GM21786 (cell line): ENCODE measurements at regions not wholly inside any gene's neighbourhood (a gene's known extent, or its start where the extent isn't known, plus 50 kb on each side); places are given as distances from the start of the nearest gene placed in this dataset.
A peak's percentile ranks its signal among the peaks of the same experiment; 100 is the strongest.

Source experiments
- ATAC-seq: cut with Tn5 transposase; IDR thresholded peaks from one replicate; pipeline ENCODE4 v1.9.1; 2021; ENCODE audit not compliant: unreplicated experiment

DNA sequence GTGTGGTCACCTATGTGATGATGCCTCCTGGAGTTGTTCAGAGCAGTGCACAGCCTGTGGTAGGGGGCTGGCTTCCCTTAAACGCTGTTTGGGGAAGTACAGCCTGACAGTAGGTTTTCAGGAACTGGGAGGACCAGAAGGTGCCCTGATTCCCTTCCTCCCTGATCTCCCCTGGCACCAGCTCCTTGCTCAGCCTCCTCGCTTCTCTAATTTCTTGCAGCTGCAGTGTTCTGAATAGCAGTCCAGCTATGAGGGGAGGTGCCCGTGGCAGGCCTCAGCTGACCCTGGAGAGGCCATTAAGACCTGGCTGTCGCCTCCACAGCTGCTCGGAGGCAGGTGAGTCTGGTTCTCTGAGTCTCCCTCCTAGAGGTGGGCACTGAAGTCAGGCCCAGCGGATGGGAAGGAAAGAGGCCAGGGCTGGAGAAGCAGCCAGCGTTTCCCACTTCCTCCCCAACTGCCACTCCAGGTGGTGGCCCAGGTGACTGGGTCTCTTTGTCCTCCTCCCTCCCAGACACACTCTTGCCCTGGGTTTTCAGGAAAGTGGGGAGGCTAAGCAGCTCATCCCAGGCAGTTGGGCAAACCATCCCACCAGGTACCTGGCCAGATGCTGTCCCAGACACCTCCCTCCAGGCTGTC, 52.0 kb upstream of the RPL11 start:
- no peak for ATAC-seq

DNA sequence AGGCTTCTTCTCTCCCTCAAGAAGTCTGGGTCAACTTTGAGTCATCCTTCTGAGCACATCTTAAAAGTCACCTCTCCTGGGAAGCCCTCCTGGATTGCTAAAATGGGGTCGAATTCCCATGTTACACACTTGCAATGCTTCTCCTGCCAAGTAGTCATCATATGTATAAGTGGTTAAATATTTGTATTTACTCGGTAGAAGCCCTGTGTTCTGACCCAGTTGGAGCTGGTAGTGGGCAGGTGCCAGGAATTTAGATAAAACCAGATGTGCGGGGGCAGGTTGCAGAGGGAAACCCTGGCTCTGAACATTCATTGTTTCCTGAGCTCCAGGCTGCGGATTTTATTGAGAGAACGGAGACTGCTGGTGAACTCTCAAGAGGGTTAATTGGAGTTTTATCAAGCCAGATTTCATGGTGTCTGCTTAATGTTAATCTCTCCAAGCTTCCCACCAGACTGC, 52.8 kb upstream of the RPL11 start:
- no peak for ATAC-seq

DNA sequence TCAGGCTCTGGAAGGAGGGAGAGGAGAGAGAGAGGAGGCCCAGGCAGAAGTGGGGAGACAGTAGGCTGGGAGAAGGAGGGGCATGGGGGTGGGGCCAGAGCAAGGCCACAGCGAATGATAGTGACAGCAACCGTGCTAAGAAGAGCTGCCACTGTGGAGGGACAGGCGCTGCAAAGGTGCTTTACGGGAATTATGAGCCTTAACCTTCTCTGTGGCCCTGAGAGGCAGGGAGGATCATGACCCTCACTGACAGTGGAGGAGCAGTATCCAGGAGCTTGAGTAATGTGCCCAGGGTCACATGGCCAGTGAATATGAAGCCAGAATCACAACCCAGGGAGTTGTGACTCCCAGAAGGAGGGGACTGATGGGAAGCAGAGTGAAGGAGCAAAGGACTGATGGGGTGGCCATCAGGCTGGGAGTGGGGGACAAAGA, 53.4 kb upstream of the RPL11 start:
- no peak for ATAC-seq

DNA sequence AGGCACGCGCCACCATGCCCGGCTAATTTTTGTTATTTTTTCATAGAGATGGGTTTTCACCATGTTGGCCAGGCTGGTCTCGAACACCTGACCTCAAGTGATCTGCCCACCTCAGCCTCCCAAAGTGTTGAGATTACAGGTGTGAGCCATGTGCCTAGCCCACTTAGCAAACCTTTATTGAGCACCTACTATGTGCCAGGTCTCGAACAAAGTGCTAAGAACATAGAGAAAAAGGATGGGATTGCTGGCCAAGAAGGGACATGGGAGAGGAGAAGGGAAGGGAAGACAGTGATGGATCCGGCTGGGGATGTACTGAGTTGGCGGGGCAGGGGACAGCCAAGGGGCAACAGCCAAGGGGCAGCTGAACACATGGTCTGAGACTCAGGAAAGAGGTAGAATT, 55.6 kb upstream of the RPL11 start:
- ATAC-seq: no peak

DNA sequence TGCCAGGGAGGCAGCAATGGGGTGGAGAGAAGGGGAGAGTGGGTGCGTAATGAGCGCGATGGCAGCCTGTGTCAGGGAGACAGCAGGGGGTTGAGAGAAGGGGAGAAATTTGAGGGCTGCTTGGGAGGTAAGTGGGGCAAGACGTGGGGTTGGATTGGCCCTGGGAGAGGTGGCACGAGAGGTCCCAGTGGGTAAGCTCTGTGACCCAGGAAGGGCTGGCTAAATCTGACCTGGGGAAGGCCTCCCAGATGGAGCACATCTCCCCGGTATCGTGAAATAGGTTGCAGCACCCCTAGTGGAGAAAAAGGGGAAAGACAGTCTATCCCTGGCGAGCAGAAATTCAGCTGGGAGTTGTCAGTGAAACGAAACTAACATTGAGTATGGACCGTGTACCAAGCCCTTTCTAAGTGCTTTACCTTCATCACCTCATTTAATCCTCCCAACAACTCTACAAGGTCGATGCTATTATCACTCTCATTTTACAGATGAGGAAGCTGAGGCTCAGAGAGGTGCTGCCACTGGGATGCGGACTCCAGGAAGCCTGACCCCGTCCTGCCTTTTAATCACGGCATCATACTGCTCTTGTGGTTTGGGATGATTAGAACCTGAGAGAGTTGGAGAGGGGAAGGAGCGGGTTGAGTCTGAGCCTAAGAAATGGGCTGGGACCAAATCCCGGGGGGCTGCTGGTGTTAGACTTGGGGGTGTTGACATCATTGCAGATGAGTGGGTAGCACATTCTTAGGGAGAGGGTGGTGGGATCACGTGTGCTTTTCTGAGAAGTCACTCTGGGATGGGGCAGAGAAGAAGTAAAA, 56.6 kb upstream of the RPL11 start:
- ATAC-seq: no peak

DNA sequence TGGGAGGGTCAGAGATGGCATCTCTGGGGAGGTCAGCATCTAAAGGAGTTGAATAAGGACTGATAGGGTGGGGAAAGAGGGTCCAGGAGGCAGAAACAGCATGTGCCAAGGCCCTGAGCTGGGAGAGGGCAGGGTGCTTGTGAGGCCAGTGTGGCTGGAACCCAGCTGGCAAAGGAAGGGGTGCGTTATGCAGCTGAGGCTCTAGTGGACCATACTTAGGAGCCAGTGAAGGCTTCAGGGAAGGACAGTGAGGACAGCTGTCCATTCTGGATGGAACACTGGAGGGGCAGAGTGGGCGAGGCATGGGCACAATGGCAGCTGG, 57.1 kb upstream of the RPL11 start:
- ATAC-seq: no peak

DNA sequence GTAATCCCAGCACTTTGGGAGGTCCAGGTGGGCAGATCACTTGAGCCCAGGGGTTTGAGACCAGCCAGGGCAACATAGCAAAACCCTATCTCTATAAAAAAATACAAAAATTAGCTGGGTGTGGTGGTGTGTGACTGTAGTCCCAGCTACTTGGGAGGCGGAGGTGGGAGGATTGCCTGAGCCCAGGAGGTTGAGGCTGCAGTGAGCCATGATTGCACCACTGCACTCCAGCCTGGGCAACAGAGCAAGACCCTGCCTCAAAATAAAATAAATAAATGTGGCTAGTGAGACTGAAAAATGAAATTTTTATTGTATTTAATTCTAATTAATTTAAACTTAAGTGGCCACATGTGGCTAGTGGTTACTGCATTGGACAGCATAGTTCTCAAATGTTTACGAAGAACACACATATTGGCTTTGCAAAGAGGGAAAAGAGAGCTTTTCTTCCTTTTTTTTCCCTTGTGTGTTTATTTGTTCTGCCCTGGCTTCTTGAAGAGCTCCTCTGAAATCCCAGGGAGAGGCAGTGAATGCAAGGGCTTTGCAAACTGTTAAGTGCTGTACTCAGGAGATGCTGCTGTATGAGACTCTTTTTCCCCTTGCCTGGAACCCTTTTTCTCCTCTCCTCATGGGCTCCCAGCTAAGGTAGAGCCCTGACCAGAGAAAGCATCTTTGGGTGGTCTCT, 59.0 kb upstream of the RPL11 start:
- no peak for ATAC-seq

DNA sequence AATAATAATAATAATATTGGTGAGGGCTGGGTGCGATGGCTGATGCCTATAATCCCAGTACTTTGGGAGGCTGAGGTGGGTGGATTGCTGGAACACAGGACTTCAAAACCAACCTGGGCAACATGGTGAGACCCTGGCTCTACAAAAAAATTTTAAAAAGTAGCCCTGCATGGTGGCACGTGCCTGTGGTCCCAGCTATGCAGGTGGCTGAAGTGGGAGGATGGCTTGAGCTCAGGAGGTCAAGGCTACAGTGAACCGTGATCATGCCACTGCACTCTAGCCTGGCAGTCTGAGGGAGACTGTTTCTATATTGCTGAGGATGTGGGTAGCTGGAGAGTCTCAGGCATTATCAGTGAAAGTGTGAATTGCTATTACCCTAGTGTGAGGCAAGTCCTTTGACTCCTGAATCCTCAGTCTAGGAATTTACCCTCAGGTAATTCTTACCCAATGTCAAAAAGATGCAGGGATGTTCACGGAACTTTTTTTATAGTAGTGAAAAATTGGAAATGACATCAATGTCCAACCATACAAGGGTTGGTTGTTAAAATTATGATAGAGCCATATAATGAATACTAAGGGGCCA, 61.8 kb upstream of the RPL11 start:
- ATAC-seq: no peak

DNA sequence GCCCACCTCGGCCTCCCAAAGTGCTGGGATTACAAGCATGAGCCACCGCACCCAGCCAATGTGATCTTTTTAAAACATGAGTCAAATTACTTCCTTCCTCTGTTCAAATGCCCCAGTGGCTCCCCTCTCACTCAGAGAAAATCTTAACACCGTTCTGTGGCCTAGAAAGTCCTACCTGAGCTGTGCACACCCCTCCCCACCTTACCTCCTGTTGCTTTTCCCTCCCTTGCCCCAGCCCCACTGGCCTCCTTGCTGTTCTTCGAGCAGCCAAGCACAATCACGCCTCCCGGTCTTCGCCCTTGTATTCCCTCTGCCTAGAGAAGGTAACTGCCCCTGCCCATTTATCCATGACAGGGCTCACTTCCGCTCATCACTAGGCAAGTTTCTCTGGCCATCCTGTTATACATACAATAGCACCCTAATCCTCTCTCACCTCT, 62.6 kb upstream of the RPL11 start:
- no peak for ATAC-seq

DNA sequence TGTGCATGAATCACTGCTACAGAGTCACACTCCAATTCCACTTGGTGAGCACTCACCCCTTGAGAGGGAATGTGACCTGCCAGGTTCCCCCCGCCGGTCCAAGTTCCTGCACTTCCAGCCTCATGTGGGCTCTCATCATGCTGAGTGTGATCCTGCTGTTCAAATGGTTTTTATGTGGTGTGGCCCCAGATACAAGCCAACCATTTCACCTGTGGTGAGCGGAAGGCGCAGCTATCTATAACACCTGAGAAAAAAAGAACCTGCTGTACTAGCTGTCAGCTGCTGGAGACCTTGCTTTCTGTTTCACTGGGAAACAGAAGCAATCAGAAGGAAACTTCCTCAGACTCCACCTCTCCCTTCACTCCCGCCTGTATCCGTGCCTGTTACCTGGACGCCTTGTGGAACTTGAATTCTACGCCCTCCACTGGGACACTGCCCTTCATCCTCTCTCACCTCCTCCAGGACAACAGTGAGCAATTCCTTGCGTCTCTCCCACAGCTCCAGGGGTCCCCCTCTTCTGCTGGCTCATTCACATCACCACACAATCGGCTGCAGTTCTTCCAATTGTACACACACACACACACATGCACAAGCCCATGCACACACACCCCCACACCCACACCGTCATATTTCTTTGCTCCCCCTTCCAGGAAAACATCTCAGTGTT, 64.4 kb upstream of the RPL11 start:
- ATAC-seq: no peak

DNA sequence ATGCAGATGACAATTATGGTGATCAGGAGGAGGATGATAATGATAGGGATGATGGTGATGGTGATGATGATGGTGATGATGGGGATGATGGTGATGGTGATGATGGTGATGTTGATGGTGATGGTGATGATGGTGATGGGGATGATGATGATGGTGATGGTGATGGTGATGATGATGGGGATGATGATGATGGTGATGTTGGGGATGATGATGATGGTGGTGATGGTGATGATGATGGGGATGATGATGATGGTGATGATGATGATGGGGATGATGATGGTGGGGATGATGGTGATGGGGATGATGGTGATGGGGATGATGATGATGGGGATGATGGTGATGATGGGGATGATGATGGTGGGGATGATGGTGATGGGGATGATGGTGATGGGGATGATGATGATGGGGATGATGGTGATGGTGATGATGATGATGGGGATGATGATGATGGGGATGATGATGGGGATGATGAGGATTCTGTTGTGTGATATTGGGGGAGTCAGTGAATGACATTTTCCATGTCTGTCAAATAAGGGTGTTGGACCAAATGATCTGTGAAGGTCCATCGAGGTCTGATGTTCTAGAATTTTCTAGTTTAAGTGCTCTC, 65.6 kb upstream of the RPL11 start:
- ATAC-seq: no peak

DNA sequence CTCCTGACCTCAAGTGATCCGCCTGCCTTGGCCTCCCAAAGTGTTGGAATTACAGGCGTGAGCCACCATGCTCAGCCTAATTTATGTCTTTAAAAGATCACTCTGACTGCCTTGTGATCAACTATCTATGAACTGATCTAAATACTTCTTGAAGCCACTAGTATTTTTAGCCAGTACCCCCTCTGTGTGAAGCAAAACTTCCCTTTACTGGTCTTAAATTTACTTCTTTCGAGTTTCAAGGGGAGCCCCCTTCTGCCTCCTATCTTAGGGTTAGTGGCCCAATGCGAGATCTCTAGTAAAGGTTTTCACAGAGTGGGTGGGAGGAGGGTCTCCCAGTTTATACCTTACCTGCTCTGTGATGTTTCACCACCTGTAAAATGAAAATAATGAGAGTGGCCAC, 66.1 kb upstream of the RPL11 start:
- ATAC-seq: no peak

DNA sequence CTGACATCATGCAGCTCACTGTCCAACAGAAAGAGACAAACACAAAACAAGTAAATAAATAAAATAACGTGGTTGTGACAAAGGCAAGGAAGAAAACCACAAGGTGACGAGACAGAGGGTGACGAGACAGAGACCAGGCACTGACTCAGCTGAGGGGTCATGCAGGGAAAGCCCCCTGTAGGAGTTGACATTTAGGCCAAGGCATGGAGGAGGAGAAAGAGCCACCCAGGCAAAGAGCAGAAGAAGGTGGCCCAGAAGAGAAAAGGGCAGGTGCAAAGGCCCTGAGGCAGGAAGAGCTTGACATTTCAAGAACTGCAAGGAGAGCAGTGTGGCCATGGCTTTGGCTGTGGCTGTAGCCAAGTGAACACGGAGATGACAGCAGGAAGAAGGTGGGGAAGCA, 65.1 kb upstream of the ID3 start:
- no peak for ATAC-seq

DNA sequence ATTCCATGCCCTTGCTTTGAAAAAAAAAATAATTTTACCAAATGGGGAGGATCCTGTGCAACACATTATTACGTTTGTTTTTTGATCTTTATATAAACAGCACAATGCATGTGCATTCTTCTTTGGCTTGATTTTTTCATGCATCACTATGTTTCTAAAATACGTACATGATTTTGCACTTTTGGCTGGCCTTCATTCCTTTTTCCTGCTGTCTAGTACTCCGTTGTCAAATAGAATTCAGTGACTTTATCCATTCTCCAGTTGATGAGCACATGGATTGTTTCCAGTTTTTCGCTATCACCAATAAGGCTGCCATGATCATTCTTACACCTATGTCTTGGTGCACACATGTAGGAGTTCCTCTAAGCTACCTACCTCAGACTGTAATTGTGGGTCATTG, 63.0 kb upstream of the ID3 start:
- ATAC-seq: no peak

DNA sequence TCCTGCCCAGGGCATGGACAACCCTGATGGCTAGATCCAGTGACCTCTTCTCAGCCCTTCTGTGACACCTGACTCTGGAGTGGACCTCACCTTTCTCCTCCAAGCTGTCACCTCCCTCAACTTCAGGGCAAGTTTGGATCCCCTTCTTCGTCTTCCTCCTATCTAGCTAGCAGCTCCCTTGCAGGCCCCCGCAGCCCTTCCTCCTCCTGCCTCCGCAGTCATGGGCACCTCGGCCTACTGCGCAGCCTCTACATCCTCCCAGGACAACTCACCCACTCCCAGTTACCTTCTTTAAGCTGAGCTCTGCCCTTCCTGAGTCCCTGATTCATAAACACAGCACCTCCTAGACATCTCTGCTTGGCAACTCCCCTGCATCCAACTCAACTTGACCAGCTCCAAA, 61.3 kb upstream of the ID3 start:
- no peak for ATAC-seq

DNA sequence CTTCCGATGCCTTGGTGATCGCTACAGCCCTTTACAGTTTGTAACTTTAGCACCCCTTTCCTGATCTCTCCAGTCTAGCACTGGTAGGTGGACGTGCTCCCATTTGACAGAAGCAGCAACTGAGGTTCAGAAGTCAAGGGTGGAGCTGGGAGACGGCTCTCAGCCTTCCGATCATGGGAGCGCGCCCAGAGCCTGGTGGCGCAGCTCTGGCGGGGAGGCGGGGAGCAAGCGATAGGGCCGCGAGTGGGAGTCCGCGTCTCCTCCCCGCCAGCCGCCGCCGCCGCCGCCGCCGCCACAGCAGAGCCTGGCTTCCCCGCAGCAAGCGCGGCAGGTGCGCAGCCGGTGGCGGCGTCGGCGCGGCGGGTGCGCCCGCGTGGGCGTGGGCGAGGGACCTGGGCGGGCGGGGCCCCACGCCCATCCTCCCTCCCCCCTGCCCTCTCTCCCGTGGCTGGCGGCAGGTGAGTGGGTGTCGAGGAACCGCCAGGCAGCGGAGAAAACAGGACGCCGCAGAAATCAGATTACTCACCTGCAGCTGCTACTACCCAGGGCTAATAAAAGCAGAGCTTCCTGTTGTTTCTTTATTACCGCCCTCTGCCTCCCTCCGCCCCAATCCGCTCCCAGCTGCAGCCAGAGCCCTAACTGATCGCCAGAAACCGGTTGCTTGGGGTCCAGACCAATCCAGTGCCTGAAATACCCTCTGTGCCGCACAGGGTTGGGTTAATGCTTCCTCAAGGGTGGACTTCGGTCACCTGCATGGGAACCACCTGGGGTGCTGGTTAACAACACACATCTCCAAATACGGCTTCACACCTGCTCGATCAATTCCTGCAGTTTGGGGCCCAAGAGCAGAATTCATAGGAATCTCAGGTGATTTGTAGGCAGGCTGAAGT, 60.2 kb upstream of the ID3 start:
- ATAC-seq: peak; percentile 71

DNA sequence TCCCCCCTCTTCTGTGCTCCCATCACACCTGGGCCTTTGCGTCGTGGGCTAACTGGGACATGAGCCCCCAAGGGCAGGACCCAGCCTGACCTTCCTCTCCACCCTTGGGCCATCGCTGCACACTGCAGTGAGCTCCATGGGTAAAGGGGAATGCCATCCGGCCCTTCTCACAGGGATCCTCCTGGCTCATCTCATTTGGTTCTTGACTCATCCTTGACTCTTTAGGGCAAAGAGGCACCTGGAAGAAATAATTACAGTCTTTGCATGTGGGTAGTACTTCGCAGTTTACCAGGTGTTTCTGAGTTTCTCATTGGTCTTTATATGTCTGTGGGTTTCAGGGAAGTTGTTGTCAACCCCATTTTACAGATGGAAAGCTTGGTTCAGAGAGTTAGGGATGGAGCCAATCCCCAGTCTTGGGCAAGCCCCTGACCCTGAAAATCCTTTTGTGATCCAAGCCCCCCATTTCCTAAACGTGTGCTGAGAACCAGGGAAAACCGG, 59.3 kb upstream of the ID3 start:
- no peak for ATAC-seq

DNA sequence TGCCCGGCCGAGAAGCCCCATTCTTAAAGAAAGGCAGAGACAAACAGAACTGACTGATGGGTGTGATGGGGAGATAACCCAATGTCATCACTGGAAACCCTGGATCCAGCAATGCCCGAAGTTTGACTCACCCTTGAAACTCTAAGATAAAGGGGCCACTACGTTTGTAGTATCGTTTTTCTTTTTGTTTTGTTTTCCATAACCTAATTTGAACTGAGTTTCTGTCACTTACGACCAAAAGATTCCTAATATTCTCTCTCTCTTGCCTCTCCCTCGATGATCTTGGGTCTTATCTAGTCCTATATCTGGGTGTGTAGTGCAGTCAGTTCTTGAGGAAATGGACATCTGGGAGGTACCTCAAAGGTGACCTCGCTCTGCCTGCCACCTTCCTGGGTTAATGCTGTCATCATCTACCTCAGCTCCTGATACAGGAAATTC, 57.8 kb upstream of the ID3 start:
- ATAC-seq: no peak

DNA sequence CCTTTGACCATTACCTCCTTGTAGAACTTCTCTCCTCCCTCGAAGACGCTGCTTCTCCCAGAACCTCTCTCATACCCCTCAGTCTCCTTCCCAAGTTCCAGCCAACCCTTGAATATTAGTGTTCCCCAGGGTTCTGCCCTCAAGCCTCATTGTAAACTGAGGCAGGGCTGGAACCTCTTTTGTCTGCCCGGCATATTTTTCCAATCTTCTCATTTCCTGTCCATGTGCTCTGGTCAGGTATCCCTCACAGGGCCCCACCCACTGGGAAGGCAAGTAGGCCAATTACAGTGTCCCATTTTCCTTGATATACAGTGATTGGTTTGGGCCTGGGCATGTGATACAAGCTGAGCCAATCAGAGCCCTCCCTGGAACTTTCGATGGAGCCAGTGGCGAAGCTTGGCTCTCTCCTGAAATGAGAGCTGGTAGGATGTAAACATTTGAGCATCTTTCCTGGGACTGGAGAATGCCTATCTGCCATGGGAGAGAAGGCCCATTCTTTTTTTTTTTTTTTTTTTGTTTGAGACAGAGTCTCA, 57.1 kb upstream of the ID3 start:
- no peak for ATAC-seq
